Panc1 (cell line): ENCODE measurements at regions not wholly inside any gene's neighbourhood (a gene's known extent, or its start where the extent isn't known, plus 50 kb on each side); places are given as distances from the start of the nearest gene placed in this dataset.

Experiments used
- ATAC-seq: fragments of 200-7000 bp; cut with Tn5 transposase; 2 replicates; pipeline ENCODE4 v1.9.1; 2020; ENCODE audit warnings: mild to moderate bottlenecking, moderate library complexity
- BruUV-seq: library from RNA; stranded (reverse); fragments of 400-500 nt; replicated peaks from 2 replicates; lab custom pipeline; 2021; lab: Mats Ljungman, UMichigan
- CTCF ChIA-PET: fragments of 300-600 bp; sonication (Branson Sonifier 250); formaldehyde crosslinking; loops from one replicate; lab custom pipeline; 2022; ENCODE audit warnings: antibody characterized with exemption; lab: Charles Lee
- POLR2A ChIA-PET: fragments of 300-600 bp; sonication (Branson Sonifier 250); formaldehyde crosslinking; loops from one replicate; lab custom pipeline; 2022; ENCODE audit warnings: antibody characterized with exemption; lab: Charles Lee
- DNase-seq: peaks from one replicate; pipeline ENCODE4 v3.0.0-alpha.2; 2010; ENCODE audit warnings: low read depth, low spot score
- H3K27ac ChIP-seq: 2 replicates; pipeline ENCODE4 v1.5.1; 2011; ENCODE audit warnings: mild to moderate bottlenecking, low read length, inconsistent platforms
- H3K27me3 ChIP-seq: fragments of 200-500 bp; sonication (Bioruptor generic); 2 replicates; pipeline ENCODE4 v1.6.0; 2014; ENCODE audit warnings: low read length, inconsistent platforms; ENCODE audit not compliant: control insufficient read depth, insufficient read depth
- H3K36me3 ChIP-seq: fragments of 200-500 bp; sonication (Bioruptor generic); 2 replicates; pipeline ENCODE4 v1.5.1; 2014; ENCODE audit warnings: inconsistent platforms, mild to moderate bottlenecking, low read length, moderate library complexity; ENCODE audit not compliant: control insufficient read depth, insufficient read depth
- H3K4me1 ChIP-seq: 2 replicates; pipeline ENCODE4 v1.5.1; 2011; ENCODE audit warnings: inconsistent platforms, mild to moderate bottlenecking, low read length, moderate library complexity; ENCODE audit not compliant: control insufficient read depth, insufficient read depth
- H3K4me3 ChIP-seq, 2 experiments: 2 replicates each; pipeline ENCODE4 v1.5.1; 2011 to 2012; ENCODE audit warnings: low read depth in 2 of 2, low read length in 2 of 2, mild to moderate bottlenecking in 2 of 2, inconsistent platforms in 1 of 2, moderate library complexity in 1 of 2
- H3K9me3 ChIP-seq: fragments of 200-500 bp; sonication (Bioruptor generic); 2 replicates; pipeline ENCODE4 v1.5.1; 2014; ENCODE audit warnings: low read depth, mild to moderate bottlenecking, inconsistent platforms, low read length, moderate library complexity; ENCODE audit not compliant: control insufficient read depth, insufficient read depth
- POLR2AphosphoS5 ChIP-seq: IDR thresholded peaks from 2 replicates; pipeline ENCODE4 v1.6.1; 2012; ENCODE audit warnings: mild to moderate bottlenecking, low read depth, low read length, moderate library complexity
- SIN3A ChIP-seq: IDR thresholded peaks from 2 replicates; pipeline ENCODE4 v1.6.1; 2012; ENCODE audit warnings: low read depth, mild to moderate bottlenecking, low read length, moderate library complexity, borderline replicate concordance; ENCODE audit not compliant: insufficient read depth
- TCF7L2 ChIP-seq: IDR thresholded peaks from 2 replicates; pipeline ENCODE4 v1.6.1; 2011; ENCODE audit warnings: mild to moderate bottlenecking, low read depth, low read length, inconsistent platforms
- in situ Hi-C: cut with HindIII; loops from 2 replicates; pipeline ENCODE4 v1.10.0; 2016; ENCODE audit warnings: low sequenced_read_pairs, low pct_unique_long_range_greater_than_20kb
- intact Hi-C: fragments of 100-400 bp; cut with micrococcal nuclease; formaldehyde crosslinking; loops from one replicate; pipeline ENCODE4 v1.10.0; 2022; ENCODE audit not compliant: unreplicated experiment
- TF ChIP-seq, protein P1 (sequence below): fragments of 450-650 bp; IDR thresholded peaks from 2 replicates; pipeline ENCODE4 v1.5.1; 2017; ENCODE audit warnings: mild to moderate bottlenecking
- TF ChIP-seq, protein P2 (sequence below), 2 experiments: IDR thresholded peaks; 2 replicates each; pipeline ENCODE4 v1.6.1; 2011 to 2012; ENCODE audit warnings: low read depth in 2 of 2, control low read depth in 1 of 2, low read length in 1 of 2, mild to moderate bottlenecking in 1 of 2, moderate library complexity in 1 of 2; ENCODE audit not compliant: insufficient read depth in 1 of 2

- Histone ChIP-seq H3K27ac (no peak overlapping the region), H3K27me3 (no peaks in the 10 kb centered on the region), H3K4me1 (no peaks in the 10 kb centered on the region), H3K36me3 (no peaks in the 10 kb centered on the region; the same call in 1 of the 2 replicates), H3K9me3 (no peaks in the 10 kb centered on the region), H3K4me3 (no peak overlapping the region)
- DNase-seq: no peak
- no peak for ATAC-seq
- no TSS peak for BruUV-seq
- in situ Hi-C loops: no loop called here
- CTCF ChIA-PET: no interaction called here
- TF ChIP-seq, protein P1, sequence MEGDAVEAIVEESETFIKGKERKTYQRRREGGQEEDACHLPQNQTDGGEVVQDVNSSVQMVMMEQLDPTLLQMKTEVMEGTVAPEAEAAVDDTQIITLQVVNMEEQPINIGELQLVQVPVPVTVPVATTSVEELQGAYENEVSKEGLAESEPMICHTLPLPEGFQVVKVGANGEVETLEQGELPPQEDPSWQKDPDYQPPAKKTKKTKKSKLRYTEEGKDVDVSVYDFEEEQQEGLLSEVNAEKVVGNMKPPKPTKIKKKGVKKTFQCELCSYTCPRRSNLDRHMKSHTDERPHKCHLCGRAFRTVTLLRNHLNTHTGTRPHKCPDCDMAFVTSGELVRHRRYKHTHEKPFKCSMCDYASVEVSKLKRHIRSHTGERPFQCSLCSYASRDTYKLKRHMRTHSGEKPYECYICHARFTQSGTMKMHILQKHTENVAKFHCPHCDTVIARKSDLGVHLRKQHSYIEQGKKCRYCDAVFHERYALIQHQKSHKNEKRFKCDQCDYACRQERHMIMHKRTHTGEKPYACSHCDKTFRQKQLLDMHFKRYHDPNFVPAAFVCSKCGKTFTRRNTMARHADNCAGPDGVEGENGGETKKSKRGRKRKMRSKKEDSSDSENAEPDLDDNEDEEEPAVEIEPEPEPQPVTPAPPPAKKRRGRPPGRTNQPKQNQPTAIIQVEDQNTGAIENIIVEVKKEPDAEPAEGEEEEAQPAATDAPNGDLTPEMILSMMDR: no peak
- TF ChIP-seq, protein P2, sequence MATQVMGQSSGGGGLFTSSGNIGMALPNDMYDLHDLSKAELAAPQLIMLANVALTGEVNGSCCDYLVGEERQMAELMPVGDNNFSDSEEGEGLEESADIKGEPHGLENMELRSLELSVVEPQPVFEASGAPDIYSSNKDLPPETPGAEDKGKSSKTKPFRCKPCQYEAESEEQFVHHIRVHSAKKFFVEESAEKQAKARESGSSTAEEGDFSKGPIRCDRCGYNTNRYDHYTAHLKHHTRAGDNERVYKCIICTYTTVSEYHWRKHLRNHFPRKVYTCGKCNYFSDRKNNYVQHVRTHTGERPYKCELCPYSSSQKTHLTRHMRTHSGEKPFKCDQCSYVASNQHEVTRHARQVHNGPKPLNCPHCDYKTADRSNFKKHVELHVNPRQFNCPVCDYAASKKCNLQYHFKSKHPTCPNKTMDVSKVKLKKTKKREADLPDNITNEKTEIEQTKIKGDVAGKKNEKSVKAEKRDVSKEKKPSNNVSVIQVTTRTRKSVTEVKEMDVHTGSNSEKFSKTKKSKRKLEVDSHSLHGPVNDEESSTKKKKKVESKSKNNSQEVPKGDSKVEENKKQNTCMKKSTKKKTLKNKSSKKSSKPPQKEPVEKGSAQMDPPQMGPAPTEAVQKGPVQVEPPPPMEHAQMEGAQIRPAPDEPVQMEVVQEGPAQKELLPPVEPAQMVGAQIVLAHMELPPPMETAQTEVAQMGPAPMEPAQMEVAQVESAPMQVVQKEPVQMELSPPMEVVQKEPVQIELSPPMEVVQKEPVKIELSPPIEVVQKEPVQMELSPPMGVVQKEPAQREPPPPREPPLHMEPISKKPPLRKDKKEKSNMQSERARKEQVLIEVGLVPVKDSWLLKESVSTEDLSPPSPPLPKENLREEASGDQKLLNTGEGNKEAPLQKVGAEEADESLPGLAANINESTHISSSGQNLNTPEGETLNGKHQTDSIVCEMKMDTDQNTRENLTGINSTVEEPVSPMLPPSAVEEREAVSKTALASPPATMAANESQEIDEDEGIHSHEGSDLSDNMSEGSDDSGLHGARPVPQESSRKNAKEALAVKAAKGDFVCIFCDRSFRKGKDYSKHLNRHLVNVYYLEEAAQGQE (IDR thresholded peaks at IDR 0.05; ENCODE audit: insufficient read depth in 1 of 2, low read depth in 2 of 2, low read length in 1 of 2): no peak
- TF ChIP-seq POLR2AphosphoS5: no peak
- TF ChIP-seq SIN3A: no peak
- TF ChIP-seq TCF7L2: no peak
- POLR2A ChIA-PET: no interaction called here
- intact Hi-C loops: no loop called here
These were observed 323.2 kb downstream of the RDH14 start for GRCh38 chr2:18237298-18237697.

DNA sequence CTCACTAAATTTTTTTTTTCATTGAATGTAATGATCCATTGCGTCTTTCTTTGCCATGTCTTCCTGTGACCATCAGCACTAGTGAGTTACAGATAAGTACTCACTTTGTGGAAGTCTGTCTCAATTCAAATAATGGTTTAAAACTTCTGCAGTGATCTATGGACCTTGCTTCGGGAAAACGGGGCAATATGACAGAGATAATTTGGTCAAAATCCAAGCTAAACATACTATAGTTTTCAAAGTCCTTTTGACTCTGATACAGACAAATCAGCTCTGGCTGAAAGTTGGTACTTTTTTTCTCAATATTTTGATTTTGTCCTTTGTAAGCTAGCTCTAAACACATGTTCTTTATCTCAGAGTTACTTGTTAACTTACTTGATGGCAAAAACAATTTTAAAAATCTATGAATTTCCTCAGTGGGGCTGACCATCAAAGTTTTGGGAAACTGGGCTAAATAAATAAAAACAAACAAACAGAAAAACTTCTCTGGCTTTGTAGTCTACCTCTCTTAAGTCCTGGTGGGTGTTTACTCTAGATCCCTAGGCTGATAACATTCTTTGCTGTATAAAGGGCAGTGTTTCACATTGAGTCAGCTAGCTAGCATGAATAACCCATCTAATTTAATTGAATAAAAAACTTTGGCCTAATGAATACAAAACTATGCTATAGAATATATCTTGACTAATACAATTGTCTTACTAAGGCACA lies 327.6 kb downstream of the RDH14 start:
- ChIA-PET CTCF (no interaction called here), POLR2A (interaction anchor here (0.7 kb wide), 1 partner anchor 1135 kb away, joined by 3 read pairs; no protein-coding TSS in a partner anchor)
- H3K27ac ChIP-seq: no peak overlapping the region
- H3K4me1 ChIP-seq: no peaks in the 10 kb centered on the region
- 0 out of 2 replicates have a peak, but pooled peaks have one; percentile 25 for TF ChIP-seq TCF7L2
- TF ChIP-seq, protein P2 (IDR thresholded peaks at IDR 0.05; ENCODE audit: insufficient read depth in 1 of 2, low read depth in 2 of 2, low read length in 1 of 2): no peak
- no peak for DNase-seq
- intact Hi-C loops (no loop called here), in situ Hi-C loops (no loop called here)
- H3K4me3 ChIP-seq: no peak overlapping the region
- H3K9me3 ChIP-seq: no peaks in the 10 kb centered on the region
- no peaks in the 10 kb centered on the region for H3K36me3 ChIP-seq
- no TSS peak for BruUV-seq
- no peak for ATAC-seq
- no peaks in the 10 kb centered on the region for H3K27me3 ChIP-seq
